ENCODE measurements at regions not wholly inside any gene's neighbourhood (a gene's known extent, or its start where the extent isn't known, plus 50 kb on each side); places are given as distances from the start of the nearest gene placed in this dataset.

- TF ChIP-seq CTCF (IDR thresholded peaks at IDR 0.05) (no peak), POLR2A (IDR thresholded peaks at IDR 0.05) (no peak), POLR2AphosphoS5 (IDR thresholded peaks at IDR 0.05) (no peak)
These were observed 904.9 kb downstream of the CENPC start for GRCh38 chr4:66640233-66640990.

Data from breast epithelium (tissue), 3 donors.